Stimulated activated naive CD8-positive, alpha-beta T cell treated with anti-CD3 and anti-CD28 coated beads, Interleukin-15, Interleukin-2, amounts not matched to agents 100 ng/mL and 50 ng/mL, for 24 hours (primary cell): ENCODE measurements at regions not wholly inside any gene's neighbourhood (a gene's known extent, or its start where the extent isn't known, plus 50 kb on each side); places are given as distances from the start of the nearest gene placed in this dataset.

Experiments
- H3K27ac Mint-ChIP-seq: one replicate; pipeline ENCODE4 v1.8.0; 2021; ENCODE audit warnings: mild to moderate bottlenecking, mixed read lengths
- H3K27me3 Mint-ChIP-seq: one replicate; pipeline ENCODE4 v1.8.0; 2021; ENCODE audit warnings: mixed read lengths
- H3K36me3 Mint-ChIP-seq: one replicate; pipeline ENCODE4 v1.8.0; 2021; ENCODE audit warnings: low read depth, mixed read lengths
- H3K4me1 Mint-ChIP-seq: one replicate; pipeline ENCODE4 v1.8.0; 2021; ENCODE audit warnings: low read depth, mixed read lengths
- H3K4me3 Mint-ChIP-seq: one replicate; pipeline ENCODE4 v1.8.0; 2021; ENCODE audit warnings: mild to moderate bottlenecking, mixed read lengths
- H3K9me3 Mint-ChIP-seq: one replicate; pipeline ENCODE4 v1.8.0; 2021; ENCODE audit warnings: mixed read lengths

GRCh38 chr1:59115865-59116264 lies 181.0 kb upstream of the FGGY start:
- no peak overlapping the region for H3K27ac Mint-ChIP-seq

GRCh38 chr1:59116920-59117542 lies 179.9 kb upstream of the FGGY start:
- H3K9me3 Mint-ChIP-seq: no peaks in the 10 kb centered on the region
- peak overlapping the region; percentile 24 for H3K27ac Mint-ChIP-seq
- peak overlapping the region; percentile 4 for H3K4me3 Mint-ChIP-seq
- peaks cover 7% of the 10 kb centered on the region for H3K27me3 Mint-ChIP-seq
- H3K4me1 Mint-ChIP-seq: peaks cover 12% of the 10 kb centered on the region
- no peaks in the 10 kb centered on the region for H3K36me3 Mint-ChIP-seq

More at GRCh38 chr1:59115865-59116264, 181.0 kb upstream of the FGGY start:
- Mint-ChIP-seq H3K27me3 (peaks cover 4% of the 10 kb centered on the region), H3K4me1 (peaks cover 12% of the 10 kb centered on the region), H3K4me3 (no peak overlapping the region), H3K9me3 (no peaks in the 10 kb centered on the region), H3K36me3 (no peaks in the 10 kb centered on the region)

GRCh38 chr1:59122527-59122926 lies 174.4 kb upstream of the FGGY start:
- Mint-ChIP-seq H3K4me1 (peaks cover 35% of the 10 kb centered on the region), H3K4me3 (no peak overlapping the region), H3K27me3 (peaks cover 20% of the 10 kb centered on the region), H3K9me3 (peaks cover 19% of the 10 kb centered on the region), H3K36me3 (no peaks in the 10 kb centered on the region), H3K27ac (no peak overlapping the region)

DNA sequence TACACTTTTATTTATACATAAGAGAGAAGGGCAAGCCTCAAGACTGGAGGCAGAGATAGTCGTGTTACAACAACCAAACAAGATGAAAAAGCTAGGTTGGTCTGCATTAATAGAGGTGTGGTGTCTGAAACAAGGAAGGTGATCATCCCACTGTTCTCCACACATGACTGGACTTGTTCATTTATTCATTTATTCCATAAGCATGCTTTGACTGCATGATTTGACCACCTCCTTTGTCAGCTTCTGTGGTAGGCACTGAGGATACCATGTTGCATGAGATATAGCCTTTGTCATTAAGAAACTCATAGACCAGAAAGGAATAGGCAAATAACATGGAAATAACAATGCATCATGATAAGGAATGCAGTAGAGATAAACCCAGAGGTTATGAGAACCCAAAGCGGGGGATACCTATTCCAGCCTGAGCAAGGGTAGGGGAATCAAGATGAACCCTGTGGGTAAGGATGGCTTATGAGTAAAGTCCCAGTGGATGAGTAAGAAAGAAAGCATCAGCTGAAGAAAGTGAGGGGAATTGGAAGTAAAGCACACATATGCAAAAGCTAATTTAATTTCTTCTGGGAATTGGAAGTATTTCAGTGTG lies 173.7 kb upstream of the FGGY start:
- peaks cover 20% of the 10 kb centered on the region for H3K27me3 Mint-ChIP-seq
- peaks cover 19% of the 10 kb centered on the region for H3K9me3 Mint-ChIP-seq
- H3K36me3 Mint-ChIP-seq: no peaks in the 10 kb centered on the region
- no peak overlapping the region for H3K4me3 Mint-ChIP-seq
- H3K4me1 Mint-ChIP-seq: peaks cover 34% of the 10 kb centered on the region
- H3K27ac Mint-ChIP-seq: no peak overlapping the region

DNA sequence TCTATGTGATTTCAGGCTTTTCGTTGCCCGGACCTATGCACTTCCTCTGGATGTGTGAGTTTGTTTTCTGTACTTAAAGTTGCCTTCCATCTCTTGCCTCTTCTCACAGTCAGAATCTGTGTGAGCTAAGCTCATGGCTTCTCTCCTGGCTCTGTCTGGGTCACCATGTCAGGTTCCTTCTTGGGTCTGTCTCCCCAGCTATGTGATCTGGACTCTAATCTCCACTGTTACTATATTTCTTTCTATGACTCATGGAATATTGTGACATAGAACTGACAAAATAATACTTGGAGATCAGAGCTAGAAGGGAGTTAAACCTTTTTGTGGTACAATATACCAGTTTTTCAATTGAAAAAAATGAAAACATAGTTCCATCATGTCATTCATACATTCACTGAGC lies 172.7 kb upstream of the FGGY start:
- H3K4me1 Mint-ChIP-seq: peaks cover 34% of the 10 kb centered on the region
- H3K36me3 Mint-ChIP-seq: no peaks in the 10 kb centered on the region
- H3K27me3 Mint-ChIP-seq: peaks cover 20% of the 10 kb centered on the region
- H3K9me3 Mint-ChIP-seq: peaks cover 19% of the 10 kb centered on the region
- H3K4me3 Mint-ChIP-seq: no peak overlapping the region
- no peak overlapping the region for H3K27ac Mint-ChIP-seq

GRCh38 chr1:59125154-59125553 lies 171.7 kb upstream of the FGGY start:
- Mint-ChIP-seq H3K27ac (no peak overlapping the region), H3K4me1 (peaks cover 34% of the 10 kb centered on the region), H3K9me3 (peaks cover 19% of the 10 kb centered on the region), H3K4me3 (no peak overlapping the region), H3K36me3 (no peaks in the 10 kb centered on the region), H3K27me3 (peaks cover 17% of the 10 kb centered on the region)

- H3K27ac Mint-ChIP-seq: no peak overlapping the region
Measured at GRCh38 chr1:59125676-59126320, 171.1 kb upstream of the FGGY start.

GRCh38 chr1:59126366-59126765 lies 170.5 kb upstream of the FGGY start:
- H3K36me3 Mint-ChIP-seq: no peaks in the 10 kb centered on the region
- H3K9me3 Mint-ChIP-seq: peaks cover 19% of the 10 kb centered on the region
- no peak overlapping the region for H3K4me3 Mint-ChIP-seq
- H3K4me1 Mint-ChIP-seq: peaks cover 34% of the 10 kb centered on the region
- no peak overlapping the region for H3K27ac Mint-ChIP-seq
- peaks cover 13% of the 10 kb centered on the region for H3K27me3 Mint-ChIP-seq

More at GRCh38 chr1:59125676-59126320, 171.1 kb upstream of the FGGY start:
- H3K36me3 Mint-ChIP-seq: no peaks in the 10 kb centered on the region
- peaks cover 17% of the 10 kb centered on the region for H3K27me3 Mint-ChIP-seq
- H3K4me3 Mint-ChIP-seq: no peak overlapping the region
- peaks cover 19% of the 10 kb centered on the region for H3K9me3 Mint-ChIP-seq
- peaks cover 34% of the 10 kb centered on the region for H3K4me1 Mint-ChIP-seq

DNA sequence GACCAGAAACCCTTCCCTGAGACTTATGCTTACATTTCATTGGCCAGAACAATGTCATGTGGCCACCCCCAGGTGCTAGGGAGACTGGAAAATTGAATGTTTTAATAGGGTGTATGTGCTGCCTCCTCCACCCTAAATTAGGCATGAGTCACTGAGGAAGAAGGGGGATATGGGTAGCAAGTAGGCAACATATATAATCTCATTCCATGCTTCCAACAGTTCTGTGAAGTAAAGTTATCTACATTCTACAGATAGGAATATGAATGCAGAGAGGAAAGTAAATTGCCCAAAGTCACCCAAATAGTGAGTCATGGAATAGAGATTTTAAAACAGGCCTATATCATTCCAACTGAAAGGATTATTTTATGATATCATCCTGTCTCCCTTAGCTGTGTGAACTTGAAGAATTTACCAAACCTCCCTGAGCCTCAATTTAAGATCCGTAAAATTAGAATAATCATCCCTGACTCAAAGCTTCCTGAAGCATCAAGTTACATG lies 168.6 kb upstream of the FGGY start:
- H3K4me3 Mint-ChIP-seq: no peak overlapping the region
- peaks cover 7% of the 10 kb centered on the region for H3K27me3 Mint-ChIP-seq
- no peak overlapping the region for H3K27ac Mint-ChIP-seq
- peaks cover 41% of the 10 kb centered on the region for H3K4me1 Mint-ChIP-seq
- H3K9me3 Mint-ChIP-seq: peaks cover 19% of the 10 kb centered on the region
- H3K36me3 Mint-ChIP-seq: no peaks in the 10 kb centered on the region

- H3K9me3 Mint-ChIP-seq: peaks cover 15% of the 10 kb centered on the region
- H3K4me3 Mint-ChIP-seq: no peak overlapping the region
- peaks cover 37% of the 10 kb centered on the region for H3K4me1 Mint-ChIP-seq
- no peak overlapping the region for H3K27ac Mint-ChIP-seq
- peaks cover 3% of the 10 kb centered on the region for H3K27me3 Mint-ChIP-seq
- no peaks in the 10 kb centered on the region for H3K36me3 Mint-ChIP-seq
Measured at GRCh38 chr1:59128784-59129227, 168.1 kb upstream of the FGGY start.

- Mint-ChIP-seq H3K27ac (no peak overlapping the region), H3K4me1 (peaks cover 12% of the 10 kb centered on the region), H3K4me3 (no peak overlapping the region), H3K9me3 (no peaks in the 10 kb centered on the region), H3K36me3 (no peaks in the 10 kb centered on the region), H3K27me3 (no peaks in the 10 kb centered on the region)
Measured at GRCh38 chr1:59132295-59132694, 164.6 kb upstream of the FGGY start.

- Mint-ChIP-seq H3K27me3 (no peaks in the 10 kb centered on the region), H3K9me3 (no peaks in the 10 kb centered on the region), H3K27ac (no peak overlapping the region), H3K36me3 (no peaks in the 10 kb centered on the region), H3K4me3 (no peak overlapping the region), H3K4me1 (peaks cover 16% of the 10 kb centered on the region)
Measured at GRCh38 chr1:59133997-59134396, 162.9 kb upstream of the FGGY start.

DNA sequence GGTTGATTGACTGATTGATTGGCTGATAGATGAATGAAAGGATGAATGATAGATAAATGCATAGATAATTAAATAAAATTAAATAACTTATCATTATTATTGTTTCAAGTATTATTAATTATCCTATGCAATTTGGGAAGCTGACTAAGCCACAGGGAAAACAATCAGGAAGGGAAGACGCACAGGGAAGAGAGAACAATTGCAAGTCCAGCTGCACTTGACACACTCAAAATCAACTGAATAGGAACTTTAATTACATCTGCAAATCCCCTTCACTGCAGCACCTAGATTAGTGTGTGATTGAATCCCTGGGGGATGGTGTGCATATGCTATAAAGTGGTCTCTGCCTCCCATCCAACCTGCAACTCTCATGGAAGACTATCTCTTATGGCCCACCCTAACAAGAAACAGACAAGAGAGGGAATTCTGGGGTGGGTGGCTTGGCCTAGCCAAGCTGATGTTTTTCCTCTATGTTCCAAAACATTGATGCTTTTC lies 161.1 kb upstream of the FGGY start:
- no peak overlapping the region for H3K4me3 Mint-ChIP-seq
- peaks cover 20% of the 10 kb centered on the region for H3K4me1 Mint-ChIP-seq
- H3K36me3 Mint-ChIP-seq: no peaks in the 10 kb centered on the region
- H3K9me3 Mint-ChIP-seq: no peaks in the 10 kb centered on the region
- H3K27me3 Mint-ChIP-seq: no peaks in the 10 kb centered on the region
- H3K27ac Mint-ChIP-seq: no peak overlapping the region

DNA sequence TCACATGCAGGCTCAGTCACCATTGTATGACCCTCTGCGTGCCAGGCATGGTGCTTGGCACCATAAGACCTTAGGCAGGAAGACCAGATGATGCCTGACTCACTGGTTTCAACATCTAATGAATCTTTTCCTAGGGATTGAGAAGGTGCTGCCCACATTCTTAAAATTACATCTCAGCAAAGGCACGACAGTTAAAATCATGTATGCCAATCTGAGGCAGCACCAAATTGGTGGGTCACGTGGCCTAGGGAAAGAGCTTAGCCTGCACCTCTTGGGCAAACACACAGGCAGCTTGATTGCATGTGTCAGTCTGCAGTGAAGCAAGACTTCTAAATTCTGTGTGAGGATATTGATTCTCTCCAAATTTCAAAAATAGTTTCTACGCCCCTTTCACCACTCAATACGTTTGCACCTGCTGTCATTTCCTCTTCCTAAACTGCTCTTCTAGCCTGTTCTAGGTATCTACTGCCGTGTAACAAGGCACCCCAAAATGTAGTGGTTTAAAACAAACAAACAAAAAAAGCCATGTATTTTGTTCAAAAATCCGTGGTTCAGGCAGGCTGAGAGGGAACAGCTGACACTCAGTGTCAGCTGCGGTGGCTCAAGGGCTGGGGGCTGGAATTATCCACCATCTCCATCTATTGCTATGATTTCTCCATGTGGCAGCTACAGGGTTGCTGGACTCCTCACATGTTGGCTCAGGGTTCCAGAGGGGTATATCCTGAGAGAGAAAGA lies 160.2 kb upstream of the FGGY start:
- Mint-ChIP-seq H3K27me3 (no peaks in the 10 kb centered on the region), H3K27ac (no peak overlapping the region), H3K36me3 (no peaks in the 10 kb centered on the region), H3K4me1 (peaks cover 20% of the 10 kb centered on the region), H3K4me3 (no peak overlapping the region), H3K9me3 (no peaks in the 10 kb centered on the region)

DNA sequence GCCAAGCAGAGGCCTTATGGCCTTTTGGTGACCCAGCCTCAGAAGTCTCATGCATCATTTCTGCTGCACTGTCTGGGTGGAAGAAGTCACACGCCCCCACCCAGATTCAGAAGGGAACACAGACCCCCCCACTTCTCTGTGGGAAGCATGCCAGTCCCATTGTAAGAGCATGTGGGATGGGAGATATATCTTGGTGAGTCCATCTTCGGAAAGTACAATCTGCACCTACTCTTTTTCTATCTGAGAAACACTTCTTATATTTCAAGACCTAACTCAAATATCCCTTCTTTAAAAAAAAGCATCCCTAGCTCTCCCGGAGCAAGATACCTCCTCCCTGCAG lies 159.6 kb upstream of the FGGY start:
- no peaks in the 10 kb centered on the region for H3K27me3 Mint-ChIP-seq
- H3K27ac Mint-ChIP-seq: no peak overlapping the region
- no peaks in the 10 kb centered on the region for H3K36me3 Mint-ChIP-seq
- peaks cover 19% of the 10 kb centered on the region for H3K4me1 Mint-ChIP-seq
- H3K4me3 Mint-ChIP-seq: no peak overlapping the region
- no peaks in the 10 kb centered on the region for H3K9me3 Mint-ChIP-seq
